SU-DHL-6 (cell line): ENCODE measurements at regions not wholly inside any gene's neighbourhood (a gene's known extent, or its start where the extent isn't known, plus 50 kb on each side); places are given as distances from the start of the nearest gene placed in this dataset.

Experiments used
- CTCF ChIP-seq: fragments of 200-600 bp; sonication (generic); IDR thresholded peaks from one replicate; pipeline ENCODE4 v1.5.1; 2017; ENCODE audit warnings: antibody characterized with exemption, mild to moderate bottlenecking, low read length, moderate library complexity; ENCODE audit not compliant: insufficient read depth, poor library complexity, severe bottlenecking
- EZH2phosphoT487 ChIP-seq: fragments of 200-600 bp; sonication (generic), shearing (Covaris generic); conservative IDR thresholded peaks from 2 replicates; pipeline ENCODE4 v1.6.1; 2018; ENCODE audit warnings: mild to moderate bottlenecking, antibody characterized with exemption, low read length, moderate library complexity, mixed read lengths

- TF ChIP-seq CTCF, result no peak
- TF ChIP-seq EZH2phosphoT487, result no peak
Measured at GRCh38 chr5:125185740-125186139, 439.3 kb upstream of the ZNF608 start.
